GM23338 (cell line): ENCODE measurements at regions not wholly inside any gene's neighbourhood (a gene's known extent, or its start where the extent isn't known, plus 50 kb on each side); places are given as distances from the start of the nearest gene placed in this dataset.

Source experiments
- ATAC-seq: fragments of 200-7000 bp; cut with Tn5 transposase; 3 replicates; pipeline ENCODE4 v1.9.1; 2020
- DNase-seq: peaks from one replicate; pipeline ENCODE4 v3.0.0-alpha.2; 2015; ENCODE audit warnings: low spot score
- H2AFZ ChIP-seq: fragments of 200-600 bp; sonication (generic); 2 replicates; pipeline ENCODE4 v1.8.0; 2016; ENCODE audit warnings: antibody characterized with exemption, mild to moderate bottlenecking, moderate library complexity
- H3F3A ChIP-seq: fragments of 200-600 bp; sonication (generic); replicated peaks from 2 replicates; pipeline ENCODE4 v1.8.0; 2017; ENCODE audit warnings: antibody characterized with exemption, mixed run types, low read depth
- H3K27ac ChIP-seq: fragments of 200-600 bp; sonication (generic); 2 replicates; pipeline ENCODE4 v1.6.1; 2016; ENCODE audit warnings: low read depth
- H3K27me3 ChIP-seq: fragments of 200-600 bp; sonication (generic); 2 replicates; pipeline ENCODE4 v1.8.0; 2016; ENCODE audit warnings: mild to moderate bottlenecking, mixed run types, moderate library complexity; ENCODE audit not compliant: insufficient read depth
- H3K36me3 ChIP-seq: fragments of 200-600 bp; sonication (generic); 2 replicates; pipeline ENCODE4 v1.8.0; 2016; ENCODE audit warnings: mild to moderate bottlenecking; ENCODE audit not compliant: insufficient read depth
- H3K4me1 ChIP-seq: fragments of 200-600 bp; sonication (generic); 2 replicates; pipeline ENCODE4 v1.8.0; 2016; ENCODE audit warnings: mild to moderate bottlenecking, moderate library complexity; ENCODE audit not compliant: insufficient read depth
- H3K4me2 ChIP-seq: fragments of 200-600 bp; sonication (generic); 2 replicates; pipeline ENCODE4 v1.7.1; 2017; ENCODE audit warnings: mixed run types
- H3K4me3 ChIP-seq: fragments of 200-600 bp; sonication (generic); 2 replicates; pipeline ENCODE4 v1.6.1; 2016; ENCODE audit warnings: mixed run types
- H3K79me2 ChIP-seq: fragments of 200-600 bp; sonication (generic); replicated peaks from 2 replicates; pipeline ENCODE4 v1.8.0; 2017; ENCODE audit warnings: mild to moderate bottlenecking; ENCODE audit not compliant: insufficient read depth
- H3K9me2 ChIP-seq: fragments of 200-600 bp; sonication (generic); 2 replicates; pipeline ENCODE4 v1.8.0; 2017; ENCODE audit not compliant: insufficient read depth
- H4K20me1 ChIP-seq: fragments of 200-600 bp; sonication (generic); replicated peaks from 2 replicates; pipeline ENCODE4 v1.8.0; 2017; ENCODE audit warnings: mild to moderate bottlenecking; ENCODE audit not compliant: insufficient read depth
- H3K27ac Mint-ChIP-seq: 2 replicates; pipeline ENCODE4 v1.8.0; 2020; ENCODE audit warnings: inconsistent platforms, mild to moderate bottlenecking, moderate library complexity, mixed read lengths
- H3K27me3 Mint-ChIP-seq: 3 replicates; pipeline ENCODE4 v1.8.0; 2022; ENCODE audit warnings: low read depth, mild to moderate bottlenecking, moderate library complexity, mixed read lengths, inconsistent platforms; ENCODE audit not compliant: insufficient read depth, poor library complexity
- H3K36me3 Mint-ChIP-seq: 3 replicates; pipeline ENCODE4 v1.8.0; 2021; ENCODE audit warnings: low read depth, mild to moderate bottlenecking, inconsistent platforms, moderate library complexity, mixed read lengths
- H3K4me1 Mint-ChIP-seq: 3 replicates; pipeline ENCODE4 v1.8.0; 2020; ENCODE audit warnings: mild to moderate bottlenecking, inconsistent platforms, mixed read lengths
- H3K4me3 Mint-ChIP-seq: 3 replicates; pipeline ENCODE4 v1.8.0; 2021; ENCODE audit warnings: moderate library complexity, mild to moderate bottlenecking, inconsistent platforms, mixed read lengths
- H3K9me3 Mint-ChIP-seq: 3 replicates; pipeline ENCODE4 v1.8.0; 2020; ENCODE audit warnings: moderate library complexity, mild to moderate bottlenecking, inconsistent platforms, mixed read lengths
- CREB1 ChIP-seq: fragments of 250-450 bp; sonication (Bioruptor Pico); IDR thresholded peaks from 2 replicates; pipeline ENCODE4 v1.5.0; 2020; ENCODE audit warnings: low read depth, mild to moderate bottlenecking, moderate library complexity
- CTCF ChIP-seq, 2 experiments: fragments of 200-600 bp in 1 of 2; sonication (generic) in 1 of 2; conservative IDR thresholded peaks; 2 replicates each; pipeline versions ENCODE4 v1.5.1 to v1.6.1; 2016 to 2017; ENCODE audit warnings: antibody characterized with exemption in 2 of 2, low read depth in 2 of 2, mild to moderate bottlenecking in 2 of 2, moderate library complexity in 1 of 2
- ETS1 ChIP-seq: IDR thresholded peaks from 2 replicates; pipeline ENCODE4 v1.6.1; 2016; ENCODE audit warnings: antibody characterized with exemption
- EZH2 ChIP-seq: fragments of 200-600 bp; sonication (generic); IDR thresholded peaks from one replicate; pipeline ENCODE4 v1.8.0; 2017; ENCODE audit warnings: antibody characterized with exemption, mild to moderate bottlenecking, low read depth; ENCODE audit not compliant: unreplicated experiment
- EZH2phosphoT487 ChIP-seq: fragments of 200-600 bp; sonication (generic); IDR thresholded peaks from one replicate; pipeline ENCODE4 v1.8.1; 2018; ENCODE audit warnings: antibody characterized with exemption; ENCODE audit not compliant: unreplicated experiment
- JUNB ChIP-seq: IDR thresholded peaks from one replicate; pipeline ENCODE4 v1.6.1; 2016; ENCODE audit warnings: antibody characterized with exemption; ENCODE audit not compliant: unreplicated experiment
- NANOG ChIP-seq: IDR thresholded peaks from 2 replicates; pipeline ENCODE4 v1.6.1; 2016; ENCODE audit warnings: antibody characterized with exemption, borderline replicate concordance
- POLR2AphosphoS5 ChIP-seq: IDR thresholded peaks from 2 replicates; pipeline ENCODE4 v1.6.1; 2016; ENCODE audit warnings: antibody characterized with exemption, low read depth
- REST ChIP-seq: IDR thresholded peaks from one replicate; pipeline ENCODE4 v1.6.1; 2018; ENCODE audit warnings: antibody characterized with exemption; ENCODE audit not compliant: unreplicated experiment
- STAT1 ChIP-seq: IDR thresholded peaks from one replicate; pipeline ENCODE4 v1.6.1; 2016; ENCODE audit warnings: antibody characterized with exemption; ENCODE audit not compliant: unreplicated experiment
- ZNF114 ChIP-seq: fragments of 250-450 bp; sonication (Bioruptor Pico); IDR thresholded peaks from 2 replicates; pipeline ENCODE4 v1.5.0; 2020; ENCODE audit warnings: mild to moderate bottlenecking, moderate library complexity
- ZNF331 ChIP-seq: fragments of 250-450 bp; sonication (Bioruptor Pico); IDR thresholded peaks from 2 replicates; pipeline ENCODE4 v1.5.0; 2020; ENCODE audit warnings: low read depth, mild to moderate bottlenecking, moderate library complexity

- TF ChIP-seq CREB1 (CRISPR knock-in tag) (no peak), REST (no peak), CTCF (conservative IDR thresholded peaks at IDR 0.05; ENCODE audit: low read depth in 2 of 2) (no peak), POLR2AphosphoS5 (no peak), EZH2 (no peak), ETS1 (no peak), EZH2phosphoT487 (no peak), ZNF114 (CRISPR knock-in tag) (no peak), ZNF331 (CRISPR knock-in tag) (no peak), JUNB (no peak), NANOG (no peak)
These were observed 57.1 kb upstream of the SERTM1 start (continued) for GRCh38 chr13:36616706-36617105.

GRCh38 chr13:36619535-36619934 is 54.3 kb upstream of the SERTM1 start:
- H3K4me3 ChIP-seq, result no peak overlapping the region
- Mint-ChIP-seq H3K27ac (no peak overlapping the region), H3K4me1 (no peaks in the 10 kb centered on the region; the same call in 2 of the 3 replicates), H3K36me3 (peaks cover 7% of the 10 kb centered on the region), H3K9me3 (peaks cover 8% of the 10 kb centered on the region), H3K27me3 (no peaks in the 10 kb centered on the region), H3K4me3 (no peak overlapping the region)
- no peaks in the 10 kb centered on the region for H3K79me2 ChIP-seq
- DNase-seq, result no peak
- H3K9me2 ChIP-seq, result 0 out of 2 replicates have a peak, but pooled peaks cover 2% of the 10 kb centered on the region
- no peak for ATAC-seq
- no peaks in the 10 kb centered on the region for H4K20me1 ChIP-seq
- H3K4me1 ChIP-seq, result no peaks in the 10 kb centered on the region
- H3K27me3 ChIP-seq, result no peaks in the 10 kb centered on the region
- no peak overlapping the region for H3K27ac ChIP-seq
- no peak overlapping the region for H3K4me2 ChIP-seq
- no peaks in the 10 kb centered on the region for H3K36me3 ChIP-seq
- no peak overlapping the region for H2AFZ ChIP-seq
- no peaks in the 10 kb centered on the region for H3F3A ChIP-seq
- no peak for TF ChIP-seq EZH2phosphoT487
- no peak for TF ChIP-seq NANOG
- no peak for TF ChIP-seq STAT1
- TF ChIP-seq POLR2AphosphoS5, result no peak
- TF ChIP-seq ZNF114 (CRISPR knock-in tag), result no peak
- no peak for TF ChIP-seq CTCF (conservative IDR thresholded peaks at IDR 0.05; ENCODE audit: low read depth in 2 of 2)
- no peak for TF ChIP-seq ETS1
